ENCODE measurements at regions not wholly inside any gene's neighbourhood (a gene's known extent, or its start where the extent isn't known, plus 50 kb on each side); places are given as distances from the start of the nearest gene placed in this dataset.

DNA sequence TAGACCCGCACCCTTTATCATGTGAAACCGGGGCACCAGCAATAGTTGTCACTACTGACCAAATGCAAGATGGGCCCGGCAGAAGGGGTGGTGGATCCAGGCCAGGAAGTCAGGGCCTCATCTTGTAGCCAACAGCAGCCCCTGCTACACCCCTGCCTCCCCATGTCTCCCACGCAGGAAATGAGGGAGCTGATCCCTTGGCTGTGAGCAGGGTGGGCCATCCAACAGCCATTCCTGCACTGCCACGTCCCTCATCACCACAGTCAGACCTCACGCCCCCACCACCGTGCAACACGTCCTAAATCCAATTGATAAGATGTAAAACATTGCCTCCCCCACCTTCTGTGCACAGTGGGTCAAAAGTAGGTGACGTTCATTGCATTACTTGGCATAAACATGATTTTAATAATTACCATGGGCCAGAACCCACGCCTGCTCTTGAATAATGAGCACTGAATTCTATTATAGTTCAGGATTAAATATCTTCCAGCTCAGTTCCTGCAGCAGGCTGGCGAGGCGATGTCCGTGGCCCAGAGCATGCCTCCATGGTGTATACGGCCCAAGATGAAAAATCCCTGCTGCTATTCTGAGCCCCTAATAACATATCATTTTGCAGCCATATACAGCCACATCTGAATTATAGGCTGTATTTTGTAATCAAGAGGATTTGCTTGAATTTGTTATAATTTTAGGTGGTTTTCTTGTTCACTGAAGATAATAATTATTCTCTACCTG lies 1373.8 kb downstream of the BRD1 start:
- TF ChIP-seq, protein P1, sequence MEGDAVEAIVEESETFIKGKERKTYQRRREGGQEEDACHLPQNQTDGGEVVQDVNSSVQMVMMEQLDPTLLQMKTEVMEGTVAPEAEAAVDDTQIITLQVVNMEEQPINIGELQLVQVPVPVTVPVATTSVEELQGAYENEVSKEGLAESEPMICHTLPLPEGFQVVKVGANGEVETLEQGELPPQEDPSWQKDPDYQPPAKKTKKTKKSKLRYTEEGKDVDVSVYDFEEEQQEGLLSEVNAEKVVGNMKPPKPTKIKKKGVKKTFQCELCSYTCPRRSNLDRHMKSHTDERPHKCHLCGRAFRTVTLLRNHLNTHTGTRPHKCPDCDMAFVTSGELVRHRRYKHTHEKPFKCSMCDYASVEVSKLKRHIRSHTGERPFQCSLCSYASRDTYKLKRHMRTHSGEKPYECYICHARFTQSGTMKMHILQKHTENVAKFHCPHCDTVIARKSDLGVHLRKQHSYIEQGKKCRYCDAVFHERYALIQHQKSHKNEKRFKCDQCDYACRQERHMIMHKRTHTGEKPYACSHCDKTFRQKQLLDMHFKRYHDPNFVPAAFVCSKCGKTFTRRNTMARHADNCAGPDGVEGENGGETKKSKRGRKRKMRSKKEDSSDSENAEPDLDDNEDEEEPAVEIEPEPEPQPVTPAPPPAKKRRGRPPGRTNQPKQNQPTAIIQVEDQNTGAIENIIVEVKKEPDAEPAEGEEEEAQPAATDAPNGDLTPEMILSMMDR (IDR thresholded peaks at IDR 0.05), result no peak
- no peak for TF ChIP-seq POLR2A (IDR thresholded peaks at IDR 0.05)

Measured in esophagus squamous epithelium (tissue), 4 donors.